Adipocyte (in vitro differentiated cells): ENCODE measurements at regions not wholly inside any gene's neighbourhood (a gene's known extent, or its start where the extent isn't known, plus 50 kb on each side); places are given as distances from the start of the nearest gene placed in this dataset.

ENCODE experiments used
- DNase-seq: peaks from one replicate; pipeline ENCODE4 v3.0.0-alpha.2; 2015; ENCODE audit warnings: low read depth
- H3K27me3 ChIP-seq: replicated peaks from 2 replicates; pipeline ENCODE4 v1.7.0; 2013; ENCODE audit warnings: mild to moderate bottlenecking, low read length, moderate library complexity; ENCODE audit not compliant: control insufficient read depth, insufficient read depth
- H3K36me3 ChIP-seq: 2 replicates; pipeline ENCODE4 v1.7.0; 2013; ENCODE audit warnings: low read length, mild to moderate bottlenecking, moderate library complexity; ENCODE audit not compliant: control insufficient read depth, insufficient read depth, severe bottlenecking
- H3K4me1 ChIP-seq: 2 replicates; pipeline ENCODE4 v1.7.0; 2013; ENCODE audit warnings: mild to moderate bottlenecking, low read length, moderate library complexity; ENCODE audit not compliant: control insufficient read depth, insufficient read depth
- H3K4me3 ChIP-seq: 2 replicates; pipeline ENCODE4 v1.7.0; 2013; ENCODE audit warnings: mild to moderate bottlenecking, low read length, moderate library complexity
- H3K9ac ChIP-seq: 2 replicates; pipeline ENCODE4 v1.7.0; 2013; ENCODE audit warnings: mild to moderate bottlenecking, low read length, moderate library complexity
- H3K9me3 ChIP-seq: 2 replicates; pipeline ENCODE4 v1.7.0; 2013; ENCODE audit warnings: mild to moderate bottlenecking, low read length, moderate library complexity; ENCODE audit not compliant: control insufficient read depth

DNA sequence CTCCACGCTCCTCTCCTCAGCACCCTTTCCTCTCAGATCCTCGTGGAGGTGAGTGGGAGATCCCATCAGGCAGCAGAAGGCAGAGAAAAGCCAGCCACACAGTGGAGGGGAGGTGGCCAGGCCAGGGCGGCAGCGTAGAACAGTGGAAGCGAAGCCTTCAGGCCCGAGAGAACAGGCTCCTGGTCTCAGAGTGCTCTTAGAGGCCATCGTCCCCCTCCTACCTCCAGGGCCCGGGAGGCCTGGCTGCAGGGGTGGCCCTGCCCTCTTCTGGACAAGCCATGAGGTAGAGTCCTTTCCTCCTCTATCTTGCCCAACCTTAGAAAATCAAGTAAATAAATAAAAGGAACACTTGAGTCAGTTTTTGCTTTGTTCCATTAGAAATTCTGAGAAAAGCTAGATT is 202.0 kb downstream of the KATNAL1 start:
- H3K9me3 ChIP-seq = no peaks in the 10 kb centered on the region
- H3K9ac ChIP-seq = no peak overlapping the region
- no peaks in the 10 kb centered on the region for H3K36me3 ChIP-seq
- H3K4me1 ChIP-seq = peaks cover 3% of the 10 kb centered on the region
- H3K27me3 ChIP-seq = no peaks in the 10 kb centered on the region
- H3K4me3 ChIP-seq = no peak overlapping the region
- DNase-seq = peak; percentile 2

GRCh38 chr13:30103161-30103840 is 204.1 kb downstream of the KATNAL1 start:
- Histone ChIP-seq H3K9me3 (no peaks in the 10 kb centered on the region), H3K4me3 (no peak overlapping the region), H3K9ac (no peak overlapping the region), H3K36me3 (no peaks in the 10 kb centered on the region), H3K27me3 (no peaks in the 10 kb centered on the region), H3K4me1 (peaks cover 3% of the 10 kb centered on the region)
- peak; percentile 69 for DNase-seq

DNA sequence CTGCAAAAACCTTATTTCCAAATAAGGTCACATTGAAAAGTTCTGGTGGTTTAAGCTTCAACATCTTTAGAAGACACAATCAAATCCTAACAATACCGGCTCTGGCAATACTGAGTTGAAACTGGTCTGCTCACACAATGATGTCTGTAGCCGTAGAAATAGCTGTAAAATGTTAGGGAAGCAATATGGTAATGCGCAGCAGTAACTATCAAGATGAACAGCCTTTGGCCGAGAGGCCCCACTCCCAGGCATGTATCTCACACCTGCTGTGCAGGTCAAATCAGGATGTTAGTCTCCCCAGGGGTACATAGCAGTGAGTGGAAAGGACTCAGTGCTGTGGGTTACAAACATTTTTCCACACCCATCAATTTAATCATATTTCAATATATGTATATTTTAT is 207.1 kb downstream of the KATNAL1 start:
- no peaks in the 10 kb centered on the region for H3K36me3 ChIP-seq
- no peak for DNase-seq
- H3K9me3 ChIP-seq = no peaks in the 10 kb centered on the region

DNA sequence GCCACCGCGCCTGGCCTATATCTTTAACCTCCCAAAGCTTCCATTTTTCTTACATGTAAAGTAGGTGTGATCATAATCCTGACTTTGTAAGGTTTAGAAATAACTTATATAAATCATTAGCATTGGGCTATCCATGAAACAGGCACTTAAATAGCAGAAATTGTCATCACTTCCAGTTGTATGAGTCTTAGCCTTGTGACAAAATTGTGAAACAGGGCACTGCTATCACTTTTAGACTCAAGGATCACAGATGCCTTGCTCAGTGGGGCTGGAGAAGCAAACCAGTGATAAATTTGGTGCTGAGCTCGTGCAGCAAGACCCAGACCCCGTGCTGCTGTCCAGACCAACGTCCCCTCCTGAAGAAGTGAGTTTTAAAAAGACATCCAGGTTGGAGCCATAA is 209.7 kb downstream of the KATNAL1 start:
- Histone ChIP-seq H3K4me1 (peaks cover 8% of the 10 kb centered on the region), H3K36me3 (no peaks in the 10 kb centered on the region), H3K27me3 (no peaks in the 10 kb centered on the region), H3K4me3 (no peak overlapping the region), H3K9me3 (no peaks in the 10 kb centered on the region), H3K9ac (no peak overlapping the region)
- no peak for DNase-seq

More for the DNA sequence above, 207.1 kb downstream of the KATNAL1 start:
- Histone ChIP-seq H3K4me3 (no peak overlapping the region), H3K9ac (no peak overlapping the region), H3K27me3 (no peaks in the 10 kb centered on the region), H3K4me1 (peaks cover 11% of the 10 kb centered on the region)

DNA sequence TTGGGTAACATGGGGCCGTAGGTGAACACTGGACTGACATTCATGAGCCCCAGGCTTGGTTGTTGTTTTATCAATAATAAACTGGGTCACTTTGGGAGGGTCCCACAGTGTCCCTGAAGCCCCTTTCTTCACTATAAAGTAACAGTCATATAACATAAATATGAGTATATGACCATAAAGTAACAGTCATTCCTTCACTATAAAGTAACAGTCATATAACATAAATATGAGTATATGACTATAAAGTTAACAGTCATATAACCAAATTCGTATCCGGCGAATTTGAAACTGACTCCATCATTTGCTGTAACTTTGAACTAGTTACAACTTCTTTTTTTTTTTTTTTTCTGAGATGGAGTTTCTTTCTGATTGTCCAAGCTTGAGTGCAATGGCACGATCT is 210.3 kb downstream of the KATNAL1 start:
- DNase-seq = no peak
- H3K4me1 ChIP-seq = peaks cover 8% of the 10 kb centered on the region
- H3K4me3 ChIP-seq = no peak overlapping the region
- H3K9me3 ChIP-seq = no peaks in the 10 kb centered on the region
- no peaks in the 10 kb centered on the region for H3K36me3 ChIP-seq
- no peak overlapping the region for H3K9ac ChIP-seq
- H3K27me3 ChIP-seq = no peaks in the 10 kb centered on the region

- no peak for DNase-seq
- H3K4me3 ChIP-seq = no peak overlapping the region
- no peaks in the 10 kb centered on the region for H3K9me3 ChIP-seq
- no peaks in the 10 kb centered on the region for H3K27me3 ChIP-seq
- no peak overlapping the region for H3K9ac ChIP-seq
- peaks cover 8% of the 10 kb centered on the region for H3K4me1 ChIP-seq
- H3K36me3 ChIP-seq = no peaks in the 10 kb centered on the region
Measured at GRCh38 chr13:30094015-30094414, 213.3 kb downstream of the KATNAL1 start.

- DNase-seq = no peak
- no peaks in the 10 kb centered on the region for H3K27me3 ChIP-seq
- H3K9ac ChIP-seq = no peak overlapping the region
- H3K9me3 ChIP-seq = no peaks in the 10 kb centered on the region
- H3K4me1 ChIP-seq = peaks cover 8% of the 10 kb centered on the region
- no peak overlapping the region for H3K4me3 ChIP-seq
- H3K36me3 ChIP-seq = no peaks in the 10 kb centered on the region
Measured at GRCh38 chr13:30093236-30093635, 214.1 kb downstream of the KATNAL1 start.

GRCh38 chr13:30091691-30092090 is 215.7 kb downstream of the KATNAL1 start:
- DNase-seq = no peak
- Histone ChIP-seq H3K9ac (no peak overlapping the region), H3K9me3 (no peaks in the 10 kb centered on the region), H3K4me3 (no peak overlapping the region), H3K27me3 (no peaks in the 10 kb centered on the region), H3K36me3 (no peaks in the 10 kb centered on the region), H3K4me1 (no peaks in the 10 kb centered on the region)

DNA sequence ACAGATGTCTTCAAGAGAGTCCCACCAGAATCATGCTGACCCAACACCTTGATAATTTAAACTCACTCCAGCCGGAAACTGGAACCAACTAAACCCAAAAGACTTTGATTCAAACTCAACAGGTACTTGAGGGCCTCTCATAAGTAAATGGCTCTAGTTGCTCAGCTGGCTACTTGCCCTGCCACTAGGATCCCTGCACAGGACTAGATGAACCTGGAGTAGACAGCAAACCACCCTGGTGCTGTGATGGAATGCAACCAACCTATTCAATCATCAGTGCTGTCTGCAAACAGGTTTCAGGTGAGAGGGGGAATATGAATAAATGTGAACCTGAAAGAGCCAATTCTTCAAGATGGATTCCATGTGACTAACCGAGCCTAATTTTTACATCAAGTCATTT is 216.3 kb downstream of the KATNAL1 start:
- H3K4me1 ChIP-seq = no peaks in the 10 kb centered on the region
- H3K9me3 ChIP-seq = no peaks in the 10 kb centered on the region
- no peaks in the 10 kb centered on the region for H3K36me3 ChIP-seq
- H3K27me3 ChIP-seq = no peaks in the 10 kb centered on the region
- H3K9ac ChIP-seq = no peak overlapping the region
- no peak overlapping the region for H3K4me3 ChIP-seq
- DNase-seq = no peak

- Histone ChIP-seq H3K9me3 (no peaks in the 10 kb centered on the region), H3K4me1 (no peaks in the 10 kb centered on the region), H3K4me3 (no peak overlapping the region), H3K27me3 (no peaks in the 10 kb centered on the region), H3K36me3 (no peaks in the 10 kb centered on the region), H3K9ac (no peak overlapping the region)
- no peak for DNase-seq
Measured at GRCh38 chr13:30088312-30088855, 219.0 kb downstream of the KATNAL1 start.

DNA sequence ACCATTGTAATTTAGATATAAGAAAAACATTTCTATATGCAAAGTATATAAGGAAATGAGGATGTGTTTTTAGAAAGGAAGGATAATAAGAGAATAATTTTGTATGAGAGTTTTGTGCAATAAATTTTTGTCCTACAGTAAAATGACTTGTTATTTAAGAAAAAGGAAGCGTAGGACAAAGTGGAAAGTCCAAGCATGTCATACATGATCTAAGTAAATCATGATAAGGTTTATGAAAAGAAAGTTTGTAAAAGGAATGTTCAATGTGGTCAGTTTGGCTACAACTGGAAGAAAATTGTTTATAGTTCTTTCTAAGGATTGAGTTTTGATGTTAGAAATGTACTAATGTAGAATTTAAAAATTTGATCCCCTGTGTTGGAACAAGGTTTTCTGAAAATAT is 222.3 kb downstream of the KATNAL1 start:
- Histone ChIP-seq H3K4me1 (no peaks in the 10 kb centered on the region), H3K4me3 (no peak overlapping the region), H3K9ac (no peak overlapping the region), H3K36me3 (no peaks in the 10 kb centered on the region), H3K27me3 (no peaks in the 10 kb centered on the region), H3K9me3 (peaks cover 7% of the 10 kb centered on the region)
- DNase-seq = no peak

- no peak for DNase-seq
- no peak overlapping the region for H3K9ac ChIP-seq
- no peaks in the 10 kb centered on the region for H3K36me3 ChIP-seq
- no peak overlapping the region for H3K4me3 ChIP-seq
- no peaks in the 10 kb centered on the region for H3K27me3 ChIP-seq
- H3K4me1 ChIP-seq = no peaks in the 10 kb centered on the region
- H3K9me3 ChIP-seq = peaks cover 8% of the 10 kb centered on the region
Measured at GRCh38 chr13:30082391-30082790, 225.0 kb downstream of the KATNAL1 start.
